Right lobe of liver (tissue), 4 donors: ENCODE measurements at regions not wholly inside any gene's neighbourhood (a gene's known extent, or its start where the extent isn't known, plus 50 kb on each side); places are given as distances from the start of the nearest gene placed in this dataset.

Experiments
- CTCF ChIP-seq, 4 donors: fragments of 200-600 bp in 3 of 4; fragments of 450-650 bp in 1 of 4; IDR thresholded peaks; one replicate each; pipeline versions ENCODE4 v1.5.1 to v1.8.0; 2016 to 2022; ENCODE audit warnings: antibody characterized with exemption in 4 of 4, mild to moderate bottlenecking in 2 of 4
- POLR2A ChIP-seq: fragments of 450-650 bp; IDR thresholded peaks from one replicate; pipeline ENCODE4 v1.6.1; 2017; ENCODE audit warnings: antibody characterized with exemption, mild to moderate bottlenecking
- donor health status: DM: no; HTN: no; CAD: no.
- donor health status: DM: no; HTN: no; CAD: no.
- donor health status: DM: no; HTN: yes; CAD: no.

GRCh38 chr18:55988537-55988936 lies 400.5 kb upstream of the TCF4 start:
- TF ChIP-seq CTCF (IDR thresholded peaks at IDR 0.05) (no peak), POLR2A (no peak)
